ENCODE measurements at regions not wholly inside any gene's neighbourhood (a gene's known extent, or its start where the extent isn't known, plus 50 kb on each side); places are given as distances from the start of the nearest gene placed in this dataset.

- no peaks in the 10 kb centered on the region; the same call in 1 of the 2 replicates for H3K27me3 ChIP-seq (ENCODE audit: control insufficient read depth, insufficient read depth, low read length)
- H3K4me3 ChIP-seq (ENCODE audit: insufficient read depth, low read depth, low read length): no peak overlapping the region
- DNase-seq (no peak), ATAC-seq (ENCODE audit: low read depth) (no peak)
- no peak overlapping the region for H4K8ac ChIP-seq (ENCODE audit: low read depth in 2 of 2, low read length in 2 of 2)
- no peak overlapping the region for H3K18ac ChIP-seq (ENCODE audit: low read depth, low read length)
- dilution Hi-C loops (cut with HindIII; ENCODE audit: low sequenced_read_pairs, unreplicated experiment): no loop called here
- no peaks in the 10 kb centered on the region for H3K36me3 ChIP-seq (ENCODE audit: control insufficient read depth, insufficient read depth, low read length)
- H3K4me2 ChIP-seq (ENCODE audit: low read depth, low read length): no peak overlapping the region
- CTCF ChIA-PET: interaction anchor here (0.6 to 1.0 kb wide), 2 partner anchors 15 to 238 kb away, joined by 4 read pairs; no protein-coding TSS in a partner anchor
- no peak overlapping the region for H2AK9ac ChIP-seq (replicated peaks; ENCODE audit: low read depth, low read length, poor library complexity)
- no peak overlapping the region for H3K9ac ChIP-seq (ENCODE audit: low read depth, low read length)
- TF ChIP-seq RCOR1 (IDR thresholded peaks at IDR 0.05; ENCODE audit: insufficient replicate concordance, low read length) (no peak), BHLHE40 (IDR thresholded peaks at IDR 0.05; ENCODE audit: low read depth, low read length) (no peak), RAD21 (IDR thresholded peaks at IDR 0.05; ENCODE audit: low read length) (peak; percentile 51; the same call in 1 of the 2 replicates), CHD1 (IDR thresholded peaks at IDR 0.05; ENCODE audit: low read depth, low read length) (no peak), CTCF (conservative IDR thresholded peaks at IDR 0.05; ENCODE audit: low read depth, low read length) (peak; percentile 37; the same call in 1 of the 2 replicates), MAFK (IDR thresholded peaks at IDR 0.05; ENCODE audit: low read depth, low read length) (no peak), ELK1 (IDR thresholded peaks at IDR 0.05; ENCODE audit: borderline replicate concordance, low read depth, low read length) (no peak), SMC3 (IDR thresholded peaks at IDR 0.05; ENCODE audit: low read depth, low read length) (peak; percentile 50), USF2 (IDR thresholded peaks at IDR 0.05; ENCODE audit: low read depth, low read length) (no peak)
- H2BK15ac ChIP-seq (ENCODE audit: low read depth, low read length): no peak overlapping the region
- no TSS peak for BruUV-seq (replicated peaks)
- H3K56ac ChIP-seq (ENCODE audit: extremely low read depth, insufficient read depth, low read length): no peak overlapping the region
- no CpG with 5 or more reads among the region's 3 CpGs for WGBS, 2 experiments (ENCODE audit: extremely low coverage in 2 of 2, insufficient read length in 1 of 2)
- H2BK20ac ChIP-seq (ENCODE audit: low read depth, low read length): no peak overlapping the region
- H2BK120ac ChIP-seq (ENCODE audit: low read depth, low read length): no peak overlapping the region
- H2AK5ac ChIP-seq (ENCODE audit: low read depth, low read length): no peak overlapping the region
- H4K5ac ChIP-seq (ENCODE audit: low read depth, low read length): no peak overlapping the region
- H3K23ac ChIP-seq (ENCODE audit: low read depth, low read length): no peak overlapping the region
- in situ Hi-C loops (cut with MboI; ENCODE audit: low sequenced_read_pairs): loop anchor here (25.0 kb wide), 1 partner anchor 887 kb away; no protein-coding TSS in a partner anchor
- H4K20me1 ChIP-seq (ENCODE audit: insufficient read depth, low read length): no peaks in the 10 kb centered on the region
- no peaks in the 10 kb centered on the region for H3K4me1 ChIP-seq (ENCODE audit: control insufficient read depth, insufficient read depth, low read length)
- no peaks in the 10 kb centered on the region for H3K9me1 ChIP-seq (ENCODE audit: insufficient read depth, low read length)
- H4K91ac ChIP-seq (ENCODE audit: insufficient read depth, low read depth, low read length): no peak overlapping the region
- H3K4ac ChIP-seq (ENCODE audit: low read depth, low read length): no peak overlapping the region
- H3K9me3 ChIP-seq (ENCODE audit: control insufficient read depth, insufficient read depth, low read length): no peaks in the 10 kb centered on the region
- no peak overlapping the region for H2AFZ ChIP-seq (replicated peaks; ENCODE audit: low read length, poor library complexity)
- no peak overlapping the region for H2BK5ac ChIP-seq (ENCODE audit: low read depth, low read length, poor library complexity, severe bottlenecking)
- no peaks in the 10 kb centered on the region for H3K79me1 ChIP-seq (ENCODE audit: low read depth in 1 of 2, low read length in 2 of 2)
- POLR2A ChIA-PET (ENCODE audit: unreplicated experiment): no interaction called here
- no peak overlapping the region for H3K27ac ChIP-seq (ENCODE audit: insufficient read depth, low read length)
- H3K14ac ChIP-seq (replicated peaks; ENCODE audit: low read depth, low read length): no peak overlapping the region
- intact Hi-C loops (cut with micrococcal nuclease): no loop called here
These were observed 266.7 kb downstream of the CDH26 start for GRCh38 chr20:60224914-60225313.
